ENCODE measurements at regions not wholly inside any gene's neighbourhood (a gene's known extent, or its start where the extent isn't known, plus 50 kb on each side); places are given as distances from the start of the nearest gene placed in this dataset.
"Not testable (repeated sequence)": the region's sequence is repeated elsewhere in the genome, so short reads cannot be mapped to it uniquely, and the experiment has no call there.

- BruUV-seq (replicated peaks), result no TSS peak
- H3K4me1 ChIP-seq (ENCODE audit: control insufficient read depth, insufficient read depth, low read length), result no peaks in the 10 kb centered on the region
- in situ Hi-C loops (cut with HindIII; ENCODE audit: low pct_unique_long_range_greater_than_20kb, low sequenced_read_pairs) (no loop called here), intact Hi-C loops (cut with micrococcal nuclease; ENCODE audit: unreplicated experiment) (no loop called here)
- TF ChIP-seq POLR2AphosphoS5 (IDR thresholded peaks at IDR 0.05; ENCODE audit: low read depth, low read length), result no peak
- TF ChIP-seq REST (IDR thresholded peaks at IDR 0.05; ENCODE audit: insufficient read depth in 1 of 2, low read depth in 2 of 2, low read length in 1 of 2), result no peak
- TF ChIP-seq TCF7L2 (IDR thresholded peaks at IDR 0.05; ENCODE audit: low read depth, low read length), result no peak
- TF ChIP-seq CTCF (IDR thresholded peaks at IDR 0.05), result no peak
- no peak for TF ChIP-seq SIN3A (IDR thresholded peaks at IDR 0.05; ENCODE audit: borderline replicate concordance, insufficient read depth, low read depth, low read length)
- H3K4me3 ChIP-seq (ENCODE audit: low read depth in 2 of 2, low read length in 2 of 2), result no peak overlapping the region
- no peak for ATAC-seq
- ChIA-PET CTCF (no interaction called here), POLR2A (no interaction called here)
- no peak for DNase-seq (ENCODE audit: low read depth, low spot score)
- no peaks in the 10 kb centered on the region for H3K27me3 ChIP-seq (ENCODE audit: control insufficient read depth, insufficient read depth, low read length)
- no peaks in the 10 kb centered on the region for H3K36me3 ChIP-seq (ENCODE audit: control insufficient read depth, insufficient read depth, low read length)
- no peaks in the 10 kb centered on the region for H3K9me3 ChIP-seq (ENCODE audit: control insufficient read depth, insufficient read depth, low read depth, low read length)
- no peak overlapping the region for H3K27ac ChIP-seq (ENCODE audit: low read length)
Measured at GRCh38 chr4:58301376-58301999, 1191.3 kb upstream of the IGFBP7 start.

GRCh38 chr4:58286335-58286734 lies 1176.2 kb upstream of the IGFBP7 start:
- H3K4me1 ChIP-seq (ENCODE audit: control insufficient read depth, insufficient read depth, low read length), result no peaks in the 10 kb centered on the region
- no peaks in the 10 kb centered on the region for H3K27me3 ChIP-seq (ENCODE audit: control insufficient read depth, insufficient read depth, low read length)
- H3K27ac ChIP-seq (ENCODE audit: low read length), result no peak overlapping the region
- no peak overlapping the region for H3K4me3 ChIP-seq (ENCODE audit: low read depth in 2 of 2, low read length in 2 of 2)
- in situ Hi-C loops (cut with HindIII; ENCODE audit: low pct_unique_long_range_greater_than_20kb, low sequenced_read_pairs) (no loop called here), intact Hi-C loops (cut with micrococcal nuclease; ENCODE audit: unreplicated experiment) (no loop called here)
- CTCF ChIA-PET, result no interaction called here
- POLR2A ChIA-PET, result no interaction called here
- BruUV-seq (replicated peaks), result no TSS peak
- TF ChIP-seq CTCF (IDR thresholded peaks at IDR 0.05), result no peak
- no peak for TF ChIP-seq POLR2AphosphoS5 (IDR thresholded peaks at IDR 0.05; ENCODE audit: low read depth, low read length)
- TF ChIP-seq REST (IDR thresholded peaks at IDR 0.05; ENCODE audit: insufficient read depth in 1 of 2, low read depth in 2 of 2, low read length in 1 of 2), result no peak
- no peak for TF ChIP-seq SIN3A (IDR thresholded peaks at IDR 0.05; ENCODE audit: borderline replicate concordance, insufficient read depth, low read depth, low read length)
- TF ChIP-seq TCF7L2 (IDR thresholded peaks at IDR 0.05; ENCODE audit: low read depth, low read length), result no peak
- no peaks in the 10 kb centered on the region for H3K36me3 ChIP-seq (ENCODE audit: control insufficient read depth, insufficient read depth, low read length)
- DNase-seq (ENCODE audit: low read depth, low spot score), result no peak
- no peaks in the 10 kb centered on the region for H3K9me3 ChIP-seq (ENCODE audit: control insufficient read depth, insufficient read depth, low read depth, low read length)
- ATAC-seq, result no peak

GRCh38 chr4:58280928-58281327 lies 1170.7 kb upstream of the IGFBP7 start:
- H3K4me1 ChIP-seq (ENCODE audit: control insufficient read depth, insufficient read depth, low read length); intact Hi-C loops (cut with micrococcal nuclease; ENCODE audit: unreplicated experiment); H3K9me3 ChIP-seq (ENCODE audit: control insufficient read depth, insufficient read depth, low read depth, low read length); ATAC-seq; H3K27ac ChIP-seq (ENCODE audit: low read length); H3K4me3 ChIP-seq (ENCODE audit: low read depth in 2 of 2, low read length in 2 of 2); CTCF ChIA-PET; H3K36me3 ChIP-seq (ENCODE audit: control insufficient read depth, insufficient read depth, low read length); POLR2A ChIA-PET; BruUV-seq (replicated peaks); H3K27me3 ChIP-seq (ENCODE audit: control insufficient read depth, insufficient read depth, low read length); DNase-seq (ENCODE audit: low read depth, low spot score); in situ Hi-C loops (cut with HindIII; ENCODE audit: low pct_unique_long_range_greater_than_20kb, low sequenced_read_pairs): not testable (repeated sequence)
